ENCODE measurements at regions not wholly inside any gene's neighbourhood (a gene's known extent, or its start where the extent isn't known, plus 50 kb on each side); places are given as distances from the start of the nearest gene placed in this dataset.

GRCh38 chr2:21746499-21746898 is 622.7 kb downstream of the TDRD15 start (continued):
- no peak for TF ChIP-seq KLF16 (tag by site-specific recombination; IDR thresholded peaks at IDR 0.05)
- no peak for TF ChIP-seq YY1 (tag by site-specific recombination; IDR thresholded peaks at IDR 0.05)
- no peak for TF ChIP-seq SP7 (tag by site-specific recombination; IDR thresholded peaks at IDR 0.05)
- no peak for TF ChIP-seq SALL2 (tag by site-specific recombination; IDR thresholded peaks at IDR 0.05; ENCODE audit: borderline replicate concordance)
- TF ChIP-seq ZNF157 (tag by site-specific recombination; IDR thresholded peaks at IDR 0.05): no peak
- TF ChIP-seq ZNF223 (tag by site-specific recombination; IDR thresholded peaks at IDR 0.05): no peak
- TF ChIP-seq INSM2 (tag by site-specific recombination; IDR thresholded peaks at IDR 0.05): no peak
- no peak for TF ChIP-seq ZSCAN18 (tag by site-specific recombination; IDR thresholded peaks at IDR 0.05)
- TF ChIP-seq ZNF645 (tag by site-specific recombination; IDR thresholded peaks at IDR 0.05): no peak
- no peak for TF ChIP-seq ZNF175 (tag by site-specific recombination; IDR thresholded peaks at IDR 0.05)
- no peak for TF ChIP-seq ZNF449 (tag by site-specific recombination; IDR thresholded peaks at IDR 0.05)

- TF ChIP-seq GLIS2 (tag by site-specific recombination; IDR thresholded peaks at IDR 0.05) (no peak), ZNF404 (tag by site-specific recombination; IDR thresholded peaks at IDR 0.05) (no peak), ZFP41 (tag by site-specific recombination; IDR thresholded peaks at IDR 0.05; ENCODE audit: borderline replicate concordance) (no peak), SP7 (tag by site-specific recombination; IDR thresholded peaks at IDR 0.05) (no peak), GLI4 (tag by site-specific recombination; IDR thresholded peaks at IDR 0.05) (no peak), ZNF169 (tag by site-specific recombination; IDR thresholded peaks at IDR 0.05) (no peak), ZNF184 (tag by site-specific recombination; IDR thresholded peaks at IDR 0.05) (no peak), ZNF654 (tag by site-specific recombination; IDR thresholded peaks at IDR 0.05; ENCODE audit: low read depth) (no peak)
- no peak overlapping the region for H3K27ac ChIP-seq (ENCODE audit: extremely low read depth, low read depth, low read length)
- ChIA-PET POLR2A (no interaction called here), CTCF (no interaction called here)
- H3K4me3 ChIP-seq (ENCODE audit: low read depth, low read length): no peak overlapping the region
- no peaks in the 10 kb centered on the region for H3K36me3 ChIP-seq (ENCODE audit: control insufficient read depth in 2 of 2, insufficient read depth in 1 of 2, low read length in 2 of 2)
- no peaks in the 10 kb centered on the region for H3K9me3 ChIP-seq (ENCODE audit: control insufficient read depth, insufficient read depth, low read depth, low read length)
- no peaks in the 10 kb centered on the region for H3K4me1 ChIP-seq (ENCODE audit: control insufficient read depth, insufficient read depth, low read length)
Observed at GRCh38 chr2:21748501-21748900, 624.7 kb downstream of the TDRD15 start.

GRCh38 chr2:21754164-21754788 is 630.5 kb downstream of the TDRD15 start:
- H3K27ac ChIP-seq (ENCODE audit: extremely low read depth, low read depth, low read length): no peak overlapping the region
- H3K9me3 ChIP-seq (ENCODE audit: control insufficient read depth, insufficient read depth, low read depth, low read length): no peaks in the 10 kb centered on the region
- ChIA-PET POLR2A (no interaction called here), CTCF (interaction anchor here (0.7 to 1.3 kb wide), 3 partner anchors 8 to 75 kb away, joined by 4 to 8 read pairs (median 7); no protein-coding TSS in a partner anchor)
- no peaks in the 10 kb centered on the region for H3K4me1 ChIP-seq (ENCODE audit: control insufficient read depth, insufficient read depth, low read length)
- H3K36me3 ChIP-seq (ENCODE audit: control insufficient read depth in 2 of 2, insufficient read depth in 1 of 2, low read length in 2 of 2): no peaks in the 10 kb centered on the region
- no peak overlapping the region for H3K4me3 ChIP-seq (ENCODE audit: low read depth, low read length)
- TF ChIP-seq ATF2 (tag by site-specific recombination; IDR thresholded peaks at IDR 0.05; ENCODE audit: low read depth) (no peak), ZNF423 (tag by site-specific recombination; IDR thresholded peaks at IDR 0.05) (no peak), ZNF114 (tag by site-specific recombination; IDR thresholded peaks at IDR 0.05) (no peak), REST (tag by site-specific recombination; IDR thresholded peaks at IDR 0.05) (no peak), PRDM1 (tag by site-specific recombination; IDR thresholded peaks at IDR 0.05) (no peak)

Data from HEK293 (cell line).